DOHH2 (cell line): ENCODE measurements at regions not wholly inside any gene's neighbourhood (a gene's known extent, or its start where the extent isn't known, plus 50 kb on each side); places are given as distances from the start of the nearest gene placed in this dataset.

Source experiments
- H3F3A ChIP-seq: fragments of 200-600 bp; sonication (generic), shearing (Covaris generic); 2 replicates; pipeline ENCODE4 v1.6.0; 2016; ENCODE audit warnings: antibody characterized with exemption, mild to moderate bottlenecking; ENCODE audit not compliant: control insufficient read depth, insufficient read depth
- H3K27ac ChIP-seq: fragments of 200-600 bp; sonication (generic); 2 replicates; pipeline ENCODE4 v1.5.1; 2014; ENCODE audit warnings: low read depth, mild to moderate bottlenecking, low read length, moderate library complexity
- H3K27me3 ChIP-seq: fragments of 200-600 bp; sonication (generic); 2 replicates; pipeline ENCODE4 v1.6.1; 2014; ENCODE audit warnings: mild to moderate bottlenecking, low read length, mixed read lengths; ENCODE audit not compliant: control insufficient read depth
- H3K36me3 ChIP-seq: fragments of 200-600 bp; sonication (generic); 2 replicates; pipeline ENCODE4 v1.6.1; 2014; ENCODE audit warnings: mild to moderate bottlenecking, low read length, moderate library complexity, mixed read lengths; ENCODE audit not compliant: control insufficient read depth
- H3K4me1 ChIP-seq: fragments of 200-600 bp; sonication (generic); 2 replicates; pipeline ENCODE4 v1.6.1; 2014; ENCODE audit warnings: mild to moderate bottlenecking, low read length, mixed read lengths; ENCODE audit not compliant: control insufficient read depth
- H3K4me2 ChIP-seq: fragments of 200-600 bp; sonication (generic); 2 replicates; pipeline ENCODE4 v1.6.0; 2014; ENCODE audit warnings: mild to moderate bottlenecking, low read length, moderate library complexity
- H3K4me3 ChIP-seq: fragments of 200-600 bp; sonication (generic); 2 replicates; pipeline ENCODE4 v1.5.1; 2014; ENCODE audit warnings: mild to moderate bottlenecking, low read length, mixed read lengths
- H3K79me2 ChIP-seq: fragments of 200-600 bp; sonication (generic); 2 replicates; pipeline ENCODE4 v1.6.1; 2014; ENCODE audit warnings: mild to moderate bottlenecking, low read length, mixed read lengths; ENCODE audit not compliant: control insufficient read depth
- H3K9me2 ChIP-seq: fragments of 200-600 bp; sonication (generic); replicated peaks from 2 replicates; pipeline ENCODE4 v1.6.1; 2014; ENCODE audit warnings: mild to moderate bottlenecking, low read length, mixed read lengths; ENCODE audit not compliant: control insufficient read depth
- H3K9me3 ChIP-seq: fragments of 200-600 bp; sonication (generic); 2 replicates; pipeline ENCODE4 v1.6.1; 2014; ENCODE audit warnings: antibody characterized with exemption, low read length, mixed read lengths; ENCODE audit not compliant: control insufficient read depth, insufficient read depth
- H4K20me1 ChIP-seq: fragments of 200-600 bp; sonication (generic); 2 replicates; pipeline ENCODE4 v1.6.0; 2014; ENCODE audit warnings: low read depth, mild to moderate bottlenecking, antibody characterized with exemption, low read length, moderate library complexity; ENCODE audit not compliant: control insufficient read depth, insufficient read depth
- EZH2phosphoT487 ChIP-seq: fragments of 200-600 bp; sonication (generic); IDR thresholded peaks from 2 replicates; pipeline ENCODE4 v1.6.1; 2017; ENCODE audit warnings: borderline replicate concordance, mild to moderate bottlenecking, antibody characterized with exemption, low read length, moderate library complexity, mixed read lengths
- TF ChIP-seq, protein P1 (sequence below): fragments of 200-600 bp; sonication (generic); IDR thresholded peaks from one replicate; pipeline ENCODE4 v1.5.1; 2014; ENCODE audit warnings: antibody characterized with exemption, mild to moderate bottlenecking, low read depth, low read length; ENCODE audit not compliant: poor library complexity, severe bottlenecking

DNA sequence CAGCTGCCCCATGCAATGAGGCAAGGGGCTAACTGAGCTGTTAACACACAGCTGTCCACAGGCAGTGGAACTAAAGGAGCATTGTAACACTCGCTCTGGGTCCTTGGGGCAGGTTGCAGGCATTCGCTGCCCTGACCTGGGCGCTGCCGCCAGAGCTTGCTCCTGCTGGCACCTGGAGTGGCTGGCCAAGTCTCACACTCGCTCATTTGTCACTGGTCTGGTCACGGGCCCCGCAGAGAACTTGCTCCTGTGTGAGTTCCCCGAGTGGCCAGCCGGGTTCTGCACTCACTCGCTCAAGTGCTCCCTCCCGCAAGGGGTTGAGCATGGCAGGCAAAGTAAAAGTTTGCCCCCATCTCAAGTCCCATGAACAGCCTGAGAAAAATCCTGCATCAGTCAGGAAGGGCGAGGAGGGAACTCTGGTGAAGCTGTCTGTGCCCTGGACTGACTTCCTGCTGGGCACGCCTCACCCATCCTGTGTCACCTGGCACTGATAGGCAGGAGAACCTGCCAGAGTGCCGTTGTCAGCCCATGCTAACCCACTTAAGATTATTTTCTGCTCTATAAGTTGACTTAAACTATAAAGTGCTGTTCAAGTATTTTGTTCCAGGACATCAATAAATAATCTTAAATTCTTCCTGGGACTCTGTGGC is 934.8 kb upstream of the GYPC start:
- H3K4me1 ChIP-seq: no peaks in the 10 kb centered on the region
- H3K79me2 ChIP-seq: no peaks in the 10 kb centered on the region
- TF ChIP-seq, protein P1, sequence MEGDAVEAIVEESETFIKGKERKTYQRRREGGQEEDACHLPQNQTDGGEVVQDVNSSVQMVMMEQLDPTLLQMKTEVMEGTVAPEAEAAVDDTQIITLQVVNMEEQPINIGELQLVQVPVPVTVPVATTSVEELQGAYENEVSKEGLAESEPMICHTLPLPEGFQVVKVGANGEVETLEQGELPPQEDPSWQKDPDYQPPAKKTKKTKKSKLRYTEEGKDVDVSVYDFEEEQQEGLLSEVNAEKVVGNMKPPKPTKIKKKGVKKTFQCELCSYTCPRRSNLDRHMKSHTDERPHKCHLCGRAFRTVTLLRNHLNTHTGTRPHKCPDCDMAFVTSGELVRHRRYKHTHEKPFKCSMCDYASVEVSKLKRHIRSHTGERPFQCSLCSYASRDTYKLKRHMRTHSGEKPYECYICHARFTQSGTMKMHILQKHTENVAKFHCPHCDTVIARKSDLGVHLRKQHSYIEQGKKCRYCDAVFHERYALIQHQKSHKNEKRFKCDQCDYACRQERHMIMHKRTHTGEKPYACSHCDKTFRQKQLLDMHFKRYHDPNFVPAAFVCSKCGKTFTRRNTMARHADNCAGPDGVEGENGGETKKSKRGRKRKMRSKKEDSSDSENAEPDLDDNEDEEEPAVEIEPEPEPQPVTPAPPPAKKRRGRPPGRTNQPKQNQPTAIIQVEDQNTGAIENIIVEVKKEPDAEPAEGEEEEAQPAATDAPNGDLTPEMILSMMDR: no peak
- no peak for TF ChIP-seq EZH2phosphoT487

DNA sequence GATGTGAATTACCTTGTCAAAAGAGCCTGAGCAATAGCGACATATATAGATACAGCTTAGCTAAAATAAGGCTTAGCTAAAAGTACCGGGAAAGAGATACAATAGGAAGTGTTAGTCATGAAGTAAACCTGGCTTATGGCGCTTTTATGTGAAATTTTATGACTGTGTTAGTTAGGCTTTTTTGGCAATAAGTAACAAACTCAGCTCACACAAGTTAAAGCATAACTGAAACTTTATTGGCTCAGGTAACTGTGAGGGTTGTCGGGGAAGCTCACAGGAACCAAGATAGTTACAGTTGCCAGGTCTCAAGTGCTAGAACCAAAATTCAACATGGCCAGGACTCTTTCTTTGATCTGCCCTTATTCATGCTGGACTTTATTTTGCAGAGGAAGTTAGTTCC is 925.0 kb upstream of the GYPC start:
- H3K4me1 ChIP-seq: no peaks in the 10 kb centered on the region
- no peaks in the 10 kb centered on the region for H4K20me1 ChIP-seq
- H3K9me2 ChIP-seq: no peaks in the 10 kb centered on the region
- H3K27ac ChIP-seq: no peak overlapping the region
- TF ChIP-seq, protein P1: no peak
- no peak for TF ChIP-seq EZH2phosphoT487
- no peaks in the 10 kb centered on the region for H3K79me2 ChIP-seq
- H3K4me2 ChIP-seq: no peak overlapping the region
- no peak overlapping the region for H3K4me3 ChIP-seq
- H3K27me3 ChIP-seq: no peaks in the 10 kb centered on the region
- no peaks in the 10 kb centered on the region for H3K9me3 ChIP-seq
- no peaks in the 10 kb centered on the region for H3F3A ChIP-seq
- H3K36me3 ChIP-seq: no peaks in the 10 kb centered on the region

More for the DNA sequence above, 934.8 kb upstream of the GYPC start:
- Histone ChIP-seq H3K4me2 (no peak overlapping the region), H3K27ac (no peak overlapping the region), H3K36me3 (no peaks in the 10 kb centered on the region), H3K9me2 (no peaks in the 10 kb centered on the region), H3K4me3 (no peak overlapping the region), H3K9me3 (no peaks in the 10 kb centered on the region), H3F3A (no peaks in the 10 kb centered on the region), H4K20me1 (no peaks in the 10 kb centered on the region), H3K27me3 (no peaks in the 10 kb centered on the region)

DNA sequence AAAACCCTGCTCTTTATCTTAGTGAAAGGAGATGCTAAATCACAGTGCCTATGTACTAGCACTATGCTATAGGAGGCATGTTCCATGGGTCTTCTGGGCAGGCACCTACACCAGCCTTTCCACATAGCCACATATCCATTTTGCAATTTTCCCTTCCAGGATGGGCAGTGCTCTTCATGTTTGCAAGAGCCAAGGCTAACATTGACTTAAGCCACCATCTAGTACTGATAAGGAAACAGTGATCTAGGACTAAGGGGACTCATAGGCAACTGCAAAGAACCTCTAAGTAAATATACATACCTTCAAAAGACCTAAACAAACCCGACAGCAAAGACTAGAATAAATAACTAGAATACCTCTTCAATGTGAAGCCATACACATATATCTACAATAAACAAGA is 919.7 kb upstream of the GYPC start:
- no peaks in the 10 kb centered on the region for H3F3A ChIP-seq
- no peaks in the 10 kb centered on the region for H3K36me3 ChIP-seq
- no peak overlapping the region for H3K4me2 ChIP-seq
- H3K27ac ChIP-seq: no peak overlapping the region
- no peaks in the 10 kb centered on the region for H3K4me1 ChIP-seq
- H3K9me3 ChIP-seq: no peaks in the 10 kb centered on the region
- H3K27me3 ChIP-seq: no peaks in the 10 kb centered on the region
- no peaks in the 10 kb centered on the region for H4K20me1 ChIP-seq
- no peaks in the 10 kb centered on the region for H3K9me2 ChIP-seq
- no peak for TF ChIP-seq EZH2phosphoT487
- TF ChIP-seq, protein P1: no peak
- H3K4me3 ChIP-seq: no peak overlapping the region
- H3K79me2 ChIP-seq: no peaks in the 10 kb centered on the region
